NB4 (cell line): ENCODE measurements at regions not wholly inside any gene's neighbourhood (a gene's known extent, or its start where the extent isn't known, plus 50 kb on each side); places are given as distances from the start of the nearest gene placed in this dataset.

Experiments
- CTCF ChIP-seq: IDR thresholded peaks from one replicate; pipeline ENCODE4 v1.5.1; 2012; ENCODE audit warnings: low read depth, low read length
- MYC ChIP-seq: IDR thresholded peaks from 2 replicates; pipeline ENCODE4 v1.6.1; 2011; ENCODE audit warnings: low read depth, low read length
- POLR2A ChIP-seq: IDR thresholded peaks from 2 replicates; pipeline ENCODE4 v1.6.1; 2011; ENCODE audit warnings: mild to moderate bottlenecking; ENCODE audit not compliant: insufficient read length; ENCODE audit errors: extremely low read depth

- TF ChIP-seq POLR2A (no peak), CTCF (no peak), MYC (no peak)
These were observed 69.8 kb upstream of the MAFB start for GRCh38 chr20:40758790-40759189.
